VCaP (cell line): ENCODE measurements at regions not wholly inside any gene's neighbourhood (a gene's known extent, or its start where the extent isn't known, plus 50 kb on each side); places are given as distances from the start of the nearest gene placed in this dataset.
"Not testable (repeated sequence)": the region's sequence is repeated elsewhere in the genome, so short reads cannot be mapped to it uniquely, and the experiment has no call there.

ENCODE experiments used
- H3K27ac ChIP-seq: fragments of 450-650 bp; 2 replicates; pipeline ENCODE4 v1.5.1; 2017
- TF ChIP-seq, protein P1 (sequence below): fragments of 450-650 bp; conservative IDR thresholded peaks from 2 replicates; pipeline ENCODE4 v1.5.1; 2017; ENCODE audit warnings: mild to moderate bottlenecking, moderate library complexity

DNA sequence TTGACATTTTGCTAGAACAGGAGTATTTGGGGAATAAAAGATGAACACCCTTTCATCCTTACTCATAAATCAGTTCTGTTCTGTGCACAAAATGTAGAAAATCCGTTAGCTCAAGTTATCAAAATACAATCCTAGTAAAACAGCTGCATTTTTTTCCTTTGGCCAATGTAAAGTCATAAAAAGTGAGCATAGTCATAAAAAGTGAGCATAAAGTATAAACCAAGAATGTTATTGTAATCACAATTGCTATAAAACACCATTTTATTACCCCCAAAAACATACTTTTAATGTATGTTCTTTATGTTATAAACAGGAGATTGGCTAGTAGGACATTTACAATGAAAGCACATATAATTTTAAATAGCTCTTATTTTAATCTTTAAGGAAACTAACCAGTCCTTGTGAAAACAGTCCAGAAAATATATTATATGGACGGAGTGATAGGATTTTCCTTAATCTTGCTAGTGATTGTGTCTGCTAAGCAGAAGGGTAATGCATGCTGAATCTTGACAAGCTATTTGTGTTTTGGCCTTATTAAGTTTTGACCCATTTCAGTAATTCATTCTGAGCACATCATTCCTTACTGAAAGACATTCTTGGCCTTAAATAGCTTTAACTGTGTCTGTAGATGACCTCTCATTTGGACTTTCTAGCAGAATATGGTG, 891.8 kb downstream of the DSC3 start:
- TF ChIP-seq, protein P1, sequence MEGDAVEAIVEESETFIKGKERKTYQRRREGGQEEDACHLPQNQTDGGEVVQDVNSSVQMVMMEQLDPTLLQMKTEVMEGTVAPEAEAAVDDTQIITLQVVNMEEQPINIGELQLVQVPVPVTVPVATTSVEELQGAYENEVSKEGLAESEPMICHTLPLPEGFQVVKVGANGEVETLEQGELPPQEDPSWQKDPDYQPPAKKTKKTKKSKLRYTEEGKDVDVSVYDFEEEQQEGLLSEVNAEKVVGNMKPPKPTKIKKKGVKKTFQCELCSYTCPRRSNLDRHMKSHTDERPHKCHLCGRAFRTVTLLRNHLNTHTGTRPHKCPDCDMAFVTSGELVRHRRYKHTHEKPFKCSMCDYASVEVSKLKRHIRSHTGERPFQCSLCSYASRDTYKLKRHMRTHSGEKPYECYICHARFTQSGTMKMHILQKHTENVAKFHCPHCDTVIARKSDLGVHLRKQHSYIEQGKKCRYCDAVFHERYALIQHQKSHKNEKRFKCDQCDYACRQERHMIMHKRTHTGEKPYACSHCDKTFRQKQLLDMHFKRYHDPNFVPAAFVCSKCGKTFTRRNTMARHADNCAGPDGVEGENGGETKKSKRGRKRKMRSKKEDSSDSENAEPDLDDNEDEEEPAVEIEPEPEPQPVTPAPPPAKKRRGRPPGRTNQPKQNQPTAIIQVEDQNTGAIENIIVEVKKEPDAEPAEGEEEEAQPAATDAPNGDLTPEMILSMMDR = no peak
- no peak overlapping the region for H3K27ac ChIP-seq

DNA sequence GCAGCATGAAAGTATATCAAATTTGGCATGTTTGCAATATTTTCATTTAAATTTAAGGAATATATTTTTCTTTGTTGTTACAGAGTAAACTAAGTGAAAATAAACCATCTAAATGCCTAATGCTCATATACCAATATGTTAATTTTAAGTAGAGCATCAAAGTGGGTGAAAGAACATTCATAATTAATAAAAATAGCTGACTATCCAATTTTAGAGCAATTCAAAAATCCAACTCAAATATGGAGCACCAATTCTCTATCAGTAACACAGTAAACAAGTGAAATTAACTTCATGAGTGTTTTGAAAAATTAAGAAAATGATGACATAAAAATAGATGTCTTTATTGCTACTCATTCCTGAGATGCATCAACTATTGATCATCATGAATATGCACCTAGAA, 893.0 kb downstream of the DSC3 start:
- TF ChIP-seq, protein P1 = no peak

DNA sequence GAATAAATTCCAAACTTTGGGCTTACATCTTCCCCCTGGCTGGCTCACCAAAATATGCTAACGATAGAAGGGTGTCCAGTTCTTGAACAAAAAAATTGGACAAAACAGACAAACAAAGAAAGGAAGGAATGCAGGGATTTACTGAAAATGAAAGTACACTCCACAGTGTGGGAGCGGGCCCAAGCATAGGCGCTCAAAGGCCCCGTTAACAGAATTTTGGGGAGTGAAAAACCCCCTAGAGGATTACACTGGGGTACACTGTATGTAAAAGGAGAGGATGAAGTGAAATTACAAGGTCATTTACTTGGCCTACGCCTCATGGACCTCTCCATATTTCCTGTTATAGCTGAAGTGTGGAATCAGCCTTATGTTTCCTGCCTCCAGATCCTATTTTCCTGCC, 899.7 kb downstream of the DSC3 start:
- TF ChIP-seq, protein P1 = no peak
- H3K27ac ChIP-seq = no peak overlapping the region

More for the DNA sequence above, 893.0 kb downstream of the DSC3 start:
- no peak overlapping the region for H3K27ac ChIP-seq

GRCh38 chr18:30142248-30142647, 900.3 kb downstream of the DSC3 start:
- TF ChIP-seq, protein P1 = no peak
- H3K27ac ChIP-seq = no peak overlapping the region

DNA sequence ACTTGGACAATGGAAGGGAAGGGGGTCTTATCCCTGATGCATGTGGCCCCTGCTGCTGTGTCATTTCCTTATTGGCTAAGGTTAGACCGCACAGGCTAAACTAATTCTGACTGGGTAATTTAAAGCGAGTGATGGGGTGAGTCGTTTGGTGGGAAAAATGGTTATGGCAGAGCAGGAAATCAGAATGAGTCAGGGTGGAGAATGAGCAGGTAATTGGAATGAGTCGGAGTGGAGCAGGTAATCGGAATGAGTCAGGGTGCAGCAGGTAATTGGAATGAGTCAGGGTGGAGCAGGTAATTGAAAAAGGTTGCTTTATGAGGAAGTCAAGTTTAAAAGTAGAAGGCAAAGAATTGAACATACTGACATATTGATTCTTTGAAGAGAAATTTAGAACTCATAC, 901.0 kb downstream of the DSC3 start:
- not testable (repeated sequence) for H3K27ac ChIP-seq

DNA sequence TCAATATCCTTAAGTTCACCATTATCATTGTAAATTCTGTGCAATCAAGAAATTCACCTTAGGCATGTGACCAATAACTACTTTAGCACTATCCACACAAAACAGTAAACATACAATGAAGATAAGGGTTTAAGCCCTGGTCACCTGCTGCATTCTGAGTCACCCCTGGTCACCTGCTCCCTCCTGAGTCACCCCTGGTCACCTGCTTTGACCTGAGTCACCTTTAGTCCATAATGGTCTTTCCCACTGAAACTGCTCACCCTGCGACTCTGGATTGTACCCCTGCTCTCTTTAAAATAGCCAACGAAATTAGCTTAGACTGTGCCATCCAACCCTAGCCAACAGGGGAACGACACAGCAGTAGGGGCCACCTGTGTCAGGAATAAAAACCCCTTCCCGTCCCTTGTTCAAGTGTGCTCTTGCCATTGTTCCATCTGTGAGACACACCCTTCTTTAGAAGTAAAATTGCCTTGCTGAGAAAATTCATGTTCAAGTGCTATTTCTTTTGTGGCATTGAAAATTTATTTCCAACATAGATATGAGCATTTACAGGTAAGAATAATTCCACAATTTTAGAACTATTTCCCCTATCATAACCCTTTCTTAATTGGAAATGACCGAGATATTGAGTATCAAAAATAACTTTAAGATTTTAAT, 902.8 kb downstream of the DSC3 start:
- no peak overlapping the region for H3K27ac ChIP-seq
- TF ChIP-seq, protein P1 = no peak

DNA sequence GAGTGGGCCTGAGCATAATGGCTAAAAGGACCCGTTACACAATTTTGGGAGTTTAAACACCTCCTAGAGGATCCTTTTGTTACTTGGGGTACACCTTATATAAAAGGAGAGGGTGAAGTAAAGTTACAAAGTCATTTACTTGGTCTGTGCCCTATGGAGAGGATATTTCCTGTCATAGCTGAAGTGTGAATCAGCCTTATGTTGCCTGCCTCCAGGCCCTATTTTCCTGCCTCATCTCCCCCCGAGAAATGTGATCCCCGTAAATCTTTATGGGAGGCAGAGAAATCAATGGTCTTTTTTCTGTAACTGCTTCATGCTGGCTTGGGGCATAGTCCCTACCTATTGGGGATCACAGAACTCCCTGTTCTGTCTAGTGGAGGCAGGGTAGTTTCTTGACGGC, 906.6 kb downstream of the DSC3 start:
- H3K27ac ChIP-seq = no peak overlapping the region
- TF ChIP-seq, protein P1 = no peak

GRCh38 chr18:30134020-30134419, 908.5 kb downstream of the DSC3 start:
- TF ChIP-seq, protein P1 = no peak

More at GRCh38 chr18:30134020-30134419, 908.5 kb downstream of the DSC3 start:
- no peak overlapping the region for H3K27ac ChIP-seq
